ENCODE measurements at regions not wholly inside any gene's neighbourhood (a gene's known extent, or its start where the extent isn't known, plus 50 kb on each side); places are given as distances from the start of the nearest gene placed in this dataset.

GRCh38 chr6:91626911-91627310, 1040.0 kb upstream of the MAP3K7 start:
- Mint-ChIP-seq H3K9me3 (peaks cover 0 to 8% (median 2%) of the 10 kb centered on the region in 7 donors), H3K4me1 (no peaks in the 10 kb centered on the region), H3K27me3 (ENCODE audit: low read depth in 3 of 3) (peaks cover 0 to 2% (median 0%) of the 10 kb centered on the region in 3 donors), H3K4me3 (no peak overlapping the region), H3K36me3 (no peaks in the 10 kb centered on the region), H3K27ac (no peak overlapping the region)
- H2AFZ ChIP-seq (ENCODE audit: insufficient read depth, low read depth, low read length, poor library complexity, severe bottlenecking), result no peak overlapping the region
- H3K4me2 ChIP-seq (replicated peaks; ENCODE audit: extremely low read depth, low read length, poor library complexity, severe bottlenecking), result no peak overlapping the region
- WGBS (ENCODE audit: insufficient coverage), result no CpG with 5 or more reads among the region's 4 CpGs
- H3K27ac ChIP-seq (ENCODE audit: low read depth in 1 of 2, low read length in 2 of 2), result no peak overlapping the region
- intact Hi-C loops (cut with micrococcal nuclease), result no loop called here
- no peaks in the 10 kb centered on the region for H3K27me3 ChIP-seq (ENCODE audit: control insufficient read depth in 2 of 2, insufficient read depth in 2 of 2, low read length in 2 of 2)
- H3K4me3 ChIP-seq (replicated peaks in 1 of 3; ENCODE audit: low read depth in 2 of 3, low read length in 3 of 3), result no peak overlapping the region
- TF ChIP-seq CTCF (IDR thresholded peaks at IDR 0.05), result no peak
- no peaks in the 10 kb centered on the region for H3K4me1 ChIP-seq (ENCODE audit: control insufficient read depth in 1 of 2, insufficient read depth in 2 of 2, low read length in 2 of 2)
- H3K36me3 ChIP-seq (replicated peaks in 1 of 2; ENCODE audit: control insufficient read depth in 1 of 2, insufficient read depth in 2 of 2, low read length in 2 of 2), result no peaks in the 10 kb centered on the region
- no peaks in the 10 kb centered on the region for H4K20me1 ChIP-seq (ENCODE audit: insufficient read depth, low read length)
- H3K9ac ChIP-seq (ENCODE audit: insufficient read depth, low read length, poor library complexity, severe bottlenecking), result no peak overlapping the region
- no peaks in the 10 kb centered on the region for H3K9me3 ChIP-seq (replicated peaks in 1 of 2; ENCODE audit: control insufficient read depth in 1 of 2, insufficient read depth in 1 of 2, low read length in 2 of 2)
- H3K79me2 ChIP-seq (ENCODE audit: insufficient read depth, low read length), result no peaks in the 10 kb centered on the region
- no peak for DNase-seq

- H4K20me1 ChIP-seq (ENCODE audit: insufficient read depth, low read length), result no peaks in the 10 kb centered on the region
- Mint-ChIP-seq H3K9me3 (peaks cover 0 to 3% (median 0%) of the 10 kb centered on the region in 7 donors), H3K36me3 (no peaks in the 10 kb centered on the region), H3K4me1 (no peaks in the 10 kb centered on the region), H3K27ac (no peak overlapping the region), H3K27me3 (ENCODE audit: low read depth in 3 of 3) (no peaks in the 10 kb centered on the region), H3K4me3 (no peak overlapping the region)
- no peak overlapping the region for H2AFZ ChIP-seq (ENCODE audit: insufficient read depth, low read depth, low read length, poor library complexity, severe bottlenecking)
- H3K9ac ChIP-seq (ENCODE audit: insufficient read depth, low read length, poor library complexity, severe bottlenecking), result no peak overlapping the region
- H3K4me2 ChIP-seq (replicated peaks; ENCODE audit: extremely low read depth, low read length, poor library complexity, severe bottlenecking), result no peak overlapping the region
- intact Hi-C loops (cut with micrococcal nuclease), result no loop called here
- H3K36me3 ChIP-seq (replicated peaks in 1 of 2; ENCODE audit: control insufficient read depth in 1 of 2, insufficient read depth in 2 of 2, low read length in 2 of 2), result no peaks in the 10 kb centered on the region
- TF ChIP-seq CTCF (IDR thresholded peaks at IDR 0.05), result no peak
- no peaks in the 10 kb centered on the region for H3K79me2 ChIP-seq (ENCODE audit: insufficient read depth, low read length)
- no peak overlapping the region for H3K27ac ChIP-seq (ENCODE audit: low read depth in 1 of 2, low read length in 2 of 2)
- H3K4me1 ChIP-seq (ENCODE audit: control insufficient read depth in 1 of 2, insufficient read depth in 2 of 2, low read length in 2 of 2), result no peaks in the 10 kb centered on the region
- no peaks in the 10 kb centered on the region for H3K9me3 ChIP-seq (replicated peaks in 1 of 2; ENCODE audit: control insufficient read depth in 1 of 2, insufficient read depth in 1 of 2, low read length in 2 of 2)
- H3K4me3 ChIP-seq (replicated peaks in 1 of 3; ENCODE audit: low read depth in 2 of 3, low read length in 3 of 3), result no peak overlapping the region
- DNase-seq, result no peak
- no peaks in the 10 kb centered on the region for H3K27me3 ChIP-seq (ENCODE audit: control insufficient read depth in 2 of 2, insufficient read depth in 2 of 2, low read length in 2 of 2)
Measured at GRCh38 chr6:91613481-91613880, 1026.6 kb upstream of the MAP3K7 start.
